HG03045 (cell line): ENCODE measurements at regions not wholly inside any gene's neighbourhood (a gene's known extent, or its start where the extent isn't known, plus 50 kb on each side); places are given as distances from the start of the nearest gene placed in this dataset.
"Not testable (repeated sequence)": the region's sequence is repeated elsewhere in the genome, so short reads cannot be mapped to it uniquely, and the experiment has no call there.

Experiments
- ATAC-seq: cut with Tn5 transposase; IDR thresholded peaks from one replicate; pipeline ENCODE4 v1.9.1; 2021; ENCODE audit warnings: mild to moderate bottlenecking, moderate library complexity; ENCODE audit not compliant: unreplicated experiment

DNA sequence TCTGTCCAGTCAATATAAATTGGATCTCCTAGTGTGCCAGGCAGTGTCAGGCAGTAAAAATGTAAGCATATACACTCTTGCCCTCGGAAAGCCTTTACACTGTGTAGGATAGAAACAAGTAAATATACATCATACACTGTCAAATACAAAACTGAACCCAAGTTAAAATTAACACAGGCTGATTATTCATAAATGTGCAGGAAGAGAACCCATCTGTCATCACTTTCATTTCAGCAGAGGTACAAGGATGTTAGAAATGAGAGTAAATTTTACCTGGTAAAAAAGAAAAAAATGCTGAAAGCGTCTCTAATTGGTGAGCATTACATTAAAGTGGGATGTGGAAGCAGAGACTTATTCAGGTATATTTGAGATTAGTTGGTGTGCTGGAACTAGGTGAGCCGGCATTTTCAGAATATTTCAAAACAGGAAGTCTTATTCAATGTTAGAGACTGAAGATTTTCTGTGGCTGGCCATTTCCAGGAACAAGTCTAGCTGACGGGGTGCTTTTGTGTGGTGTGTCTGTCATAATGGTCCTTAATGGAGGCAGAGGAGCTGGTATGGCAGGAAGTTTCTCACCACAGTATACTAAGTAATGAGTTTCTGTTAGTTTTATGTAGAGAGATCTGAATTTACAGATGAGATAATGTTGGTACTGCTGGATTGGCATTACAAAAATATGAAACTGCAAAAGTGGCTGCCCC, 192.6 kb downstream of the CASP12 start:
- ATAC-seq, result peak; percentile 98

GRCh38 chr11:104704888-104705287, 193.4 kb downstream of the CASP12 start:
- ATAC-seq, result no peak

GRCh38 chr11:104704146-104704830, 194.0 kb downstream of the CASP12 start:
- ATAC-seq, result no peak

- ATAC-seq, result no peak
These were observed 197.7 kb downstream of the CASP12 start for GRCh38 chr11:104700609-104701008.

DNA sequence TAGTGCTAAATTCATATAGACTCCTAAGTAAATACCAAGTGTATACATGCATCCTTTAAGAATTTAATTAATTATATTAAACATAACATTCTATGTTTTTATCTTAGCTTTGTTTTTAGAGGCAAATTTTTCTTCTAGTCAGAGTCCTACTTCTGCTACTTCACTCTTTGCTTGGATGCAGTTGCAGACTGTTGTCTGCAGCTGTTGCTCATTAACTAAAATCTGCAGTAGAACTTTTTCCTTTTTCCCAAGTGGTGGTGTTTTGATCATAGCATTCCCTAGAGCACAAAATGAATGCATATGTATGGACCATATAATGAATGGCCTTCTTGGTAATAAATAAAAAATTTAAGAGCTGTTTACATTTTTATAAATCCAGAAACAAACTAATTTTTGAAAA, 198.3 kb downstream of the CASP12 start:
- ATAC-seq, result no peak

- no peak for ATAC-seq
These were observed 203.2 kb downstream of the CASP12 start for GRCh38 chr11:104695065-104695463.

DNA sequence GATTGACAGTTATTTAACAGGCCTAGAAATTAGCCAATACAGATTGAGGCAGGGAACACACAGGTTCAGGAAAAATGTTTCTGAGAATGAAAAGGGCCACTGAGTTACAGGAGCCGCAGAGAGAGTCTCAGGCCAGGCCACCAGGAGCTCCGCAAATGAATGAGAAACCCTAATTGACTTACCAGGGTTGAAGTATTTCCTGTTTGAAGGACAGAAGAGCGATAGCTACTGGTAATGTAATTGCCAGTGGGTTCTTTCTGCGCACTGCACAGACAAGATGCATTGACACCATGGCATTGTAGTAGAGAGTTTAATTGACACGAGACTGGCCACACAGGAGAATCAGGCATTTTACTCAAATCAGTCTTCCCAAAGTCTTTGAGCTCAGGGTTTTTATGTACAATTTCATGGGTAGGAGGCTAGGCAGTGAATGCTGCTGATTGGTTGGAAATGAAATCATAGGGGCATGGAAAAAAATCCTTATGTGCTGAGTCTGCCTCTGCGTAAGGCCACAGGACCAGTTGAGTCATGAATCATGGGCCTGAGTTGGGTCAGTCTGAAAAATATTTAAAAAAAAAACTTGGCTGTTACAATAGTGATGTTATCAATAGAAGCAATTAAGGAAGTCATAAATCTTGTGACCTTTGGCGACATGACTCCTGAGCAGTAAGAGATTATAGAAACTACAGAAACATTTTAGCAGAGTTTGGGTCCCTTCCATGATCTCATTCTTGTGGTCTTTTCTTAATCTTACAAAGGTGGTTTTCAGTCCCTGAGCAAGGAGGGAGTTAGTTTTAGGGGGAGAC, 203.8 kb downstream of the CASP12 start:
- no peak for ATAC-seq

- ATAC-seq, result no peak
These were observed 205.5 kb downstream of the CASP12 start for GRCh38 chr11:104692751-104693150.

DNA sequence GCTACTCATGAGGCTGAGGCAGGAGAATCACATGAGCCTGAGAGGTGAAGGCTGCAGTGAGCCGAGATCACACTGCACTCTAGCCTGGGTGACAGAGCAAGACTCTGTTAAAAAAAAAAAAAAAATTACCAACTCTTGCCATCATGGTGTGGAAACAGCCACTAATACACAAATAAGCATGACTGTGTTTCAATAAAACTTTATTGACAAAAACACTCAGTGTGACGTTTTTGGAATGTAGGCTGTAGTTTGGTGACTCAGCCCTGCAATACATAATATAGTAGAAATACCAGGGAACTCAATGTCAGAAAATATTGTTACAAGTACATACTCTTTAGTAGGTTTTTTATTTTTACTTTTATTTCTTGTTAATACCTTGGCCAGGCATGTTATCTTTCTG, 207.1 kb downstream of the CASP12 start:
- ATAC-seq, result no peak

DNA sequence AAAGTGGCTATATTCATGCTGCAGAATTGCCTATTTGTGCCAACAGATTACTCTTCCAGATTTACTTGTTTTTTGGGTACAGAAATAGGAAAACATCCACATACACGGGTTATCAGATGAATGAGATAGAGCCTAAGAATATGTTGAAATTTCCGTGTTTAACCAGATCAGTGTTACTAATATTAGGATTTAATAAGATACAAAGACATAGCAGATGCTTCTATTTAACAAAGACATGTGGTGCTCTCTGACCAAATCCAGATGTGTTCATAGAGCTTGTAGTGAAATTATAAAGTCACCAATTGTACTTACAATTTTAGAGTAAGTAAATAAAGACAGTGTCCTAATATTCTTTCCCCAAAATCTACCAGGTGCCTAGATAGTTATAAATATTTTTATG, 208.0 kb downstream of the CASP12 start:
- no peak for ATAC-seq

DNA sequence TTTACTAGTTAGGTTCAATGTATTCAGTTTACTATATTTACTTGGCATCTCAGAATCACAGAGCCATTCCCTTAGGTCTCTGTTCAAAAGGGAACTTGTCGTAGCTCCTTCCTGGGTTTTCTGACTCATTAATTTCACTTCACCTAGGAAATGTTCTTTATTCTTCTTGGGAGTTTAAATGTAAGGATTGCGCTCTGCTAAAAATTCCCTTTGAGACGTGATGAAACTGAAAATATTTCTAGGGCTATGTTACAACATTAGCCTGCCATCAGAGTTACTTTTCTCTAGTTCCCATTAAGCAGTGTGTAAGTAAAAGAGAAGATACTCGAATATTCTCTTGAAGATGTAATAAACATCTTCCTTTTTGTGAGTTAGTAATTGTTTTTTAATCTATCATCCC, 209.5 kb downstream of the CASP12 start:
- ATAC-seq, result no peak

GRCh38 chr11:104682206-104682605, 216.1 kb downstream of the CASP12 start:
- ATAC-seq, result no peak

GRCh38 chr11:104679258-104679657, 219.0 kb downstream of the CASP12 start:
- no peak for ATAC-seq

DNA sequence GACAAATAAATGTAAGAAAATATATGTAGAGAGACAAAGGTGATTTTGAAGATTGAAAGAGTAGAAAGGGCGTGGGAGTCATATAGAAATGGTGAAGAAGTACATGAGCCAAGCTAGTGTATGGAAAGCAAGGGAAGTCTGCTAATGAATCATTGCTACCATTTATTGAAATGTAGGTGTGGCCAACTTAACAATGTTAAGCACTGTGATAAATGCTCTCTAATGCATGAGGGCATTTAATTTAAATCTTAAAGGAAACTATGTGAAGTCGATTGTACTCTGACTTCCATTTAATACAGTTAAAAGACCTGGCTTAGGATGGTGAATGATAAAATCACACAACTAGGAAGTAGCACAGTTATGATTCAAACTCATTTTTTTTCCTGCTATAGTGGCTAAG, 219.9 kb downstream of the CASP12 start:
- no peak for ATAC-seq

DNA sequence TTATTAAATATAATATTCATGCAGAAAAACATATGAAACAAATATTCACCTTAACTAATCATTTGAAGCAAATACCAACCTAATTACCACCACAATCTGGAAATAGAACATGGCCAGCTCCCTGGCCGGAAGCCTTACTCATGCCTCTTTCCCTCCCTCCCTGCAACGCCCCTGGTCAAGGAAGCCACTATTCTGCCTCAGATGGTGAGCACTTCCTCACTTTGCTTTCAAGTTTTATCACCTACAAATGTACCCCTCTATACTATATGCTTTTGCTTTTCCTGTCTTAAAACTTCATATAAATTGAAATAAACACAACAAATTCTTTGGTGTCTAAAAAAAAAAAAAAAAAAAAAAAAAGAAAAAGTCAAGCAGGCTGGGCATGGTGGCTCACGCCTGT, 221.2 kb downstream of the CASP12 start:
- ATAC-seq, result not testable (repeated sequence)

GRCh38 chr11:104672897-104673296, 225.4 kb downstream of the CASP12 start:
- ATAC-seq, result no peak

GRCh38 chr11:104668797-104669463, 229.3 kb downstream of the CASP12 start:
- no peak for ATAC-seq

DNA sequence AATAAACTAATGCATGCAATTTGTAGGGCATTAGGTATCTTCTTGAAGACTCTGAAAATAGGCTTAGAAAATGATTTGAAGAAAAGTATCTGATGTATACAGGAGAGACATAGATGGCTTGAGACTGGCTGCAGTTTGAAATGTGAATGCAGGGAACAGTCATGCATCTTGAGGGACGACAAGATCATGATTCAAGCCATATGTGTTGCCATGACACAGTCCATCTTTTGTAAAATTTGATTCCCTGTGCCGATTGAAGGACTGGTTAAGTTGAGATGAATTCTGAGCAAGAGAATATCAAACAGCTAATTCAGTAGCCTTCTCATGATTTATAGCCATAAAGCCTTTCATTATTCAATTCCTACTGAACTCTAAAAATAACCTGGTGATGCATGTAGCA, 231.6 kb downstream of the CASP12 start:
- ATAC-seq, result no peak

- ATAC-seq, result no peak
These were observed 232.6 kb downstream of the CASP12 start for GRCh38 chr11:104665641-104666040.

- ATAC-seq, result no peak
These were observed 234.8 kb downstream of the CASP12 start for GRCh38 chr11:104663190-104664140.
